SK-N-SH (cell line): ENCODE measurements at regions not wholly inside any gene's neighbourhood (a gene's known extent, or its start where the extent isn't known, plus 50 kb on each side); places are given as distances from the start of the nearest gene placed in this dataset.

Source experiments
- CTCF ChIA-PET: fragments of 300-600, 350-600 bp; formaldehyde crosslinking; extraction: SDS; loops from one replicate; lab custom pipeline; 2021; lab: Yijun Ruan, JAX
- POLR2A ChIA-PET: fragments of 350-600 bp; sonication (Branson Sonifier 250); formaldehyde crosslinking; extraction: SDS; loops from one replicate; lab custom pipeline; 2020; ENCODE audit warnings: antibody characterized with exemption, inconsistent platforms; lab: Yijun Ruan, JAX
- DNase-seq: peaks from one replicate; pipeline ENCODE4 v3.0.0; 2012
- H2AFZ ChIP-seq: fragments of 200-600 bp; sonication (generic); 2 replicates; pipeline ENCODE4 v1.8.1; 2016; ENCODE audit warnings: antibody characterized with exemption, mild to moderate bottlenecking, low read depth
- H3F3A ChIP-seq: fragments of 200-600 bp; sonication (generic); replicated peaks from 2 replicates; pipeline ENCODE3; 2016; ENCODE audit warnings: antibody characterized with exemption, mild to moderate bottlenecking; ENCODE audit not compliant: insufficient read depth
- H3K27ac ChIP-seq, 2 experiments: fragments of 200-500 bp in 1 of 2; fragments of 200-600 bp in 1 of 2; sonication (Bioruptor generic) in 1 of 2; sonication (generic), shearing (Covaris generic) in 1 of 2; 2 replicates each; pipeline versions ENCODE4 v1.5.1 to v1.6.1; 2014 to 2016; ENCODE audit warnings: low read depth in 2 of 2, inconsistent platforms in 1 of 2, low read length in 1 of 2, mild to moderate bottlenecking in 1 of 2, mixed read lengths in 1 of 2
- H3K27me3 ChIP-seq: fragments of 200-600 bp; sonication (generic), shearing (Covaris generic); 2 replicates; pipeline ENCODE4 v1.6.1; 2016; ENCODE audit warnings: mixed run types; ENCODE audit not compliant: insufficient read depth
- H3K36me3 ChIP-seq, 2 experiments: fragments of 200-500 bp in 1 of 2; fragments of 200-600 bp in 1 of 2; sonication (Bioruptor generic) in 1 of 2; sonication (generic) in 1 of 2; replicated peaks in 1 of 2; 2 replicates each; pipeline versions ENCODE3 to v1.5.1; 2014 to 2016; ENCODE audit warnings: low read length in 1 of 2, mild to moderate bottlenecking in 1 of 2; ENCODE audit not compliant: insufficient read depth in 2 of 2, control insufficient read depth in 1 of 2
- H3K4me1 ChIP-seq, 2 experiments: fragments of 200-500 bp in 1 of 2; fragments of 200-600 bp in 1 of 2; sonication (Bioruptor generic) in 1 of 2; sonication (generic), shearing (Covaris generic) in 1 of 2; 2 replicates each; pipeline versions ENCODE4 v1.5.1 to v1.6.1; 2014 to 2016; ENCODE audit warnings: low read depth in 1 of 2, low read length in 1 of 2, mixed run types in 1 of 2; ENCODE audit not compliant: insufficient read depth in 2 of 2, control insufficient read depth in 1 of 2
- H3K4me2 ChIP-seq: fragments of 200-600 bp; sonication (generic), shearing (Covaris generic); 2 replicates; pipeline ENCODE4 v1.6.1; 2017; ENCODE audit warnings: mixed run types
- H3K4me3 ChIP-seq, 2 experiments: fragments of 200-500 bp in 1 of 2; fragments of 200-600 bp in 1 of 2; sonication (Bioruptor generic) in 1 of 2; sonication (generic), shearing (Covaris generic) in 1 of 2; 2 replicates each; pipeline versions ENCODE4 v1.5.1 to v1.8.1; 2014 to 2016; ENCODE audit warnings: low read depth in 2 of 2, inconsistent platforms in 1 of 2, low read length in 1 of 2, mild to moderate bottlenecking in 1 of 2, mixed read lengths in 1 of 2, moderate library complexity in 1 of 2
- H3K79me2 ChIP-seq: fragments of 200-600 bp; sonication (generic); 2 replicates; pipeline ENCODE4 v1.8.1; 2017; ENCODE audit warnings: mild to moderate bottlenecking; ENCODE audit not compliant: insufficient read depth
- H3K9ac ChIP-seq: fragments of 200-600 bp; sonication (generic); 2 replicates; pipeline ENCODE4 v1.6.1; 2017; ENCODE audit warnings: mixed run types
- H3K9me2 ChIP-seq: fragments of 200-600 bp; sonication (generic); 2 replicates; pipeline ENCODE4 v1.6.1; 2017; ENCODE audit warnings: mixed run types
- H3K9me3 ChIP-seq: fragments of 200-600 bp; sonication (generic); 2 replicates; pipeline ENCODE4 v1.6.1; 2017; ENCODE audit warnings: mixed run types, mild to moderate bottlenecking, moderate library complexity
- H4K20me1 ChIP-seq: fragments of 200-600 bp; sonication (generic); 2 replicates; pipeline ENCODE4 v1.6.1; 2017; ENCODE audit warnings: mild to moderate bottlenecking, mixed run types; ENCODE audit not compliant: insufficient read depth
- CHD2 ChIP-seq: fragments of 150-350 bp; IDR thresholded peaks from 2 replicates; pipeline ENCODE4 v1.6.1; 2018; ENCODE audit warnings: low read length; ENCODE audit not compliant: partially characterized antibody
- ELF1 ChIP-seq: IDR thresholded peaks from 2 replicates; pipeline ENCODE4 v1.4.0; 2012
- EZH2phosphoT487 ChIP-seq: fragments of 200-600 bp; sonication (generic); IDR thresholded peaks from 2 replicates; pipeline ENCODE4 v1.6.1; 2017; ENCODE audit warnings: low read depth, mixed run types, mild to moderate bottlenecking, antibody characterized with exemption, moderate library complexity, borderline replicate concordance
- GATA2 ChIP-seq: sonication (generic); formaldehyde crosslinking; IDR thresholded peaks from 2 replicates; pipeline ENCODE4 v1.5.0; 2020; ENCODE audit warnings: mild to moderate bottlenecking, missing genetic modification reagents
- MEF2A ChIP-seq: IDR thresholded peaks from 2 replicates; pipeline ENCODE4 v1.4.0; 2012; ENCODE audit warnings: low read depth, borderline replicate concordance
- MXI1 ChIP-seq: IDR thresholded peaks from 2 replicates; pipeline ENCODE4 v1.6.1; 2012; ENCODE audit warnings: mild to moderate bottlenecking, low read depth, low read length, improper control_type of control experiment
- RAD21 ChIP-seq: IDR thresholded peaks from 2 replicates; pipeline ENCODE4 v1.6.1; 2012; ENCODE audit warnings: mild to moderate bottlenecking, low read length
- RCOR1 ChIP-seq: fragments of 150-350 bp; IDR thresholded peaks from 2 replicates; pipeline ENCODE4 v1.6.1; 2017; ENCODE audit warnings: antibody characterized with exemption, low read length
- REST ChIP-seq: IDR thresholded peaks from 2 replicates; pipeline ENCODE4 v1.6.1; 2012; ENCODE audit warnings: mild to moderate bottlenecking, low read depth, low read length, moderate library complexity
- RFX5 ChIP-seq: IDR thresholded peaks from 2 replicates; pipeline ENCODE4 v1.6.1; 2012; ENCODE audit warnings: mild to moderate bottlenecking, improper control_type of control experiment, low read length
- RXRA ChIP-seq: IDR thresholded peaks from 2 replicates; pipeline ENCODE4 v1.4.0; 2012; ENCODE audit warnings: low read depth, mild to moderate bottlenecking, borderline replicate concordance
- SIN3A ChIP-seq: IDR thresholded peaks from 2 replicates; pipeline ENCODE4 v1.6.1; 2012; ENCODE audit warnings: low read depth, mild to moderate bottlenecking, low read length, moderate library complexity, borderline replicate concordance
- SMC3 ChIP-seq: IDR thresholded peaks from 2 replicates; pipeline ENCODE4 v1.6.1; 2012; ENCODE audit warnings: low read depth, low read length, improper control_type of control experiment
- TEAD4 ChIP-seq: IDR thresholded peaks from 2 replicates; pipeline ENCODE4 v1.4.0; 2012; ENCODE audit warnings: mild to moderate bottlenecking, borderline replicate concordance; ENCODE audit not compliant: insufficient read depth
- USF1 ChIP-seq: IDR thresholded peaks from 2 replicates; pipeline ENCODE4 v1.4.0; 2012; ENCODE audit warnings: low read depth, borderline replicate concordance
- USF2 ChIP-seq: fragments of 150-350 bp; IDR thresholded peaks from 2 replicates; pipeline ENCODE4 v1.6.1; 2017; ENCODE audit warnings: antibody characterized with exemption, low read length, low read depth, borderline replicate concordance
- WGBS: methylation state at CpG from one replicate; pipeline ENCODE4 v1.1.6; 2017; ENCODE audit warnings: low lambda C conversion rate; 5-methylcytosine and 5-hydroxymethylcytosine counted together

DNA sequence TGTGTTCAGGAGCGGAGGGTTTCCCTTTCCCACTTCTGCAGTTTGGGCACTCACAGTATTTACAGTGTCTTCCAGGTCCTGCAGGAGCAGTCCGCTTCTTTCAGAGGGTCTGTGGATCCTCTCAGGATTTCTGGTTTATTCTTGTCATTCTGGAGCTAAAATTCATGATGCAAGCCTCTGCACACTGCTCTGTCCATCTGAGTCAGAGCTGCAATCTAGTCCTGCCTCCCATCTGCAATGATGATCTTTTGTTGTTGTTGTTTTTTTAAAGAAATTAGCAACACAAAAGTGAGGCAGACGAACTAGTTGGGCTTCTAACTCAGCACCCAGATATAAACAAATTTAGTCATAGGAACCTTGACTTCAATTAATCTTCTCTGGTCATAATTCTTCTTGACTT lies 86.5 kb downstream of the DLEU7 start:
- no peak for DNase-seq
- Histone ChIP-seq H4K20me1 (no peaks in the 10 kb centered on the region), H3K4me1 (no peaks in the 10 kb centered on the region), H3K36me3 (no peaks in the 10 kb centered on the region), H2AFZ (no peak overlapping the region), H3K9me2 (no peaks in the 10 kb centered on the region), H3K27me3 (no peaks in the 10 kb centered on the region), H3K4me2 (no peak overlapping the region), H3F3A (no peaks in the 10 kb centered on the region), H3K9me3 (no peaks in the 10 kb centered on the region), H3K79me2 (no peaks in the 10 kb centered on the region), H3K27ac (no peak overlapping the region), H3K4me3 (no peak overlapping the region), H3K9ac (no peak overlapping the region)
- CTCF ChIA-PET = interaction anchor here (1.1 kb wide), 1 partner anchor 20 kb away, joined by 3 read pairs; no protein-coding TSS in a partner anchor
- TF ChIP-seq ELF1 = no peak
- TF ChIP-seq RXRA = no peak
- no peak for TF ChIP-seq USF1
- TF ChIP-seq RAD21 = no peak
- TF ChIP-seq REST = no peak
- TF ChIP-seq MEF2A = no peak
- TF ChIP-seq EZH2phosphoT487 = no peak
- no peak for TF ChIP-seq USF2
- TF ChIP-seq GATA2 = no peak
- TF ChIP-seq RFX5 = no peak
- no peak for TF ChIP-seq RCOR1
- no peak for TF ChIP-seq CHD2
- TF ChIP-seq SIN3A = no peak
- 64% methylated on average over 3 of the region's 3 CpGs for WGBS
- POLR2A ChIA-PET = no interaction called here

- Histone ChIP-seq H4K20me1 (no peaks in the 10 kb centered on the region), H3K4me2 (no peak overlapping the region), H3K9ac (no peak overlapping the region), H3K36me3 (no peaks in the 10 kb centered on the region), H3K27me3 (no peaks in the 10 kb centered on the region), H2AFZ (no peak overlapping the region), H3K9me3 (no peaks in the 10 kb centered on the region), H3K9me2 (no peaks in the 10 kb centered on the region), H3F3A (no peaks in the 10 kb centered on the region), H3K4me1 (no peaks in the 10 kb centered on the region), H3K79me2 (no peaks in the 10 kb centered on the region), H3K27ac (no peak overlapping the region), H3K4me3 (no peak overlapping the region)
- ChIA-PET CTCF (interaction anchor here (1.2 to 1.3 kb wide), 2 partner anchors 23 to 153 kb away, joined by 3 to 4 read pairs; no protein-coding TSS in a partner anchor), POLR2A (no interaction called here)
- TF ChIP-seq RCOR1 = no peak
- TF ChIP-seq RFX5 = no peak
- no peak for TF ChIP-seq MXI1
- no peak for TF ChIP-seq TEAD4
- TF ChIP-seq USF2 = no peak
- TF ChIP-seq SIN3A = no peak
- TF ChIP-seq CHD2 = no peak
- no peak for TF ChIP-seq USF1
- no peak for TF ChIP-seq SMC3
- DNase-seq = no peak
- WGBS = 58% methylated on average over 1 of the region's 1 CpG
Measured at GRCh38 chr13:50758796-50759195, 84.7 kb downstream of the DLEU7 start.
